SIG-M5 (cell line): ENCODE measurements at regions not wholly inside any gene's neighbourhood (a gene's known extent, or its start where the extent isn't known, plus 50 kb on each side); places are given as distances from the start of the nearest gene placed in this dataset.

Experiments used
- DNase-seq: peaks from one replicate; lab custom pipeline; 2025; lab: John Stamatoyannopoulos, UW

GRCh38 chr6:67362976-67363375 lies 1272.1 kb upstream of the ADGRB3 start:
- DNase-seq, result no peak

- no peak for DNase-seq
Observed at GRCh38 chr6:67361264-67361663, 1273.8 kb upstream of the ADGRB3 start.

DNA sequence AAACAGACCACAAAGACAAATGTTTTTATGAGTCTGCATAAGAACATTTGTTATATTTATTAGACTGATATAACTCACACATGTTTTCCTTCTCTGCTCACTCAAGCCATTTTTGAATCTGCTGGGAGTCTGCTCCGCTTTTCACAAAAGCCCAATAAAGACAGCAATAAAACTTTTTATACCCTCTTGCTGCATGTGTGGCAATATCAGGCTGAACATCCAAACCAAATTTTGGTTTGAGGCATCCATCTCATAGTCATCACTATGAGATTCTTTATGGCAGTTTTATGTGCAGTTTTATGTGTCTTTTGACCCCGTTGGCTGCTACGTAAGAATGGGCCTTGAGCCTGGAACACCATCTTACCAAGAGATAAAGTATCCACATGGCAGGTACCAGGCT lies 1276.8 kb upstream of the ADGRB3 start:
- no peak for DNase-seq

- DNase-seq, result no peak
Observed at GRCh38 chr6:67353861-67354260, 1281.2 kb upstream of the ADGRB3 start.

DNA sequence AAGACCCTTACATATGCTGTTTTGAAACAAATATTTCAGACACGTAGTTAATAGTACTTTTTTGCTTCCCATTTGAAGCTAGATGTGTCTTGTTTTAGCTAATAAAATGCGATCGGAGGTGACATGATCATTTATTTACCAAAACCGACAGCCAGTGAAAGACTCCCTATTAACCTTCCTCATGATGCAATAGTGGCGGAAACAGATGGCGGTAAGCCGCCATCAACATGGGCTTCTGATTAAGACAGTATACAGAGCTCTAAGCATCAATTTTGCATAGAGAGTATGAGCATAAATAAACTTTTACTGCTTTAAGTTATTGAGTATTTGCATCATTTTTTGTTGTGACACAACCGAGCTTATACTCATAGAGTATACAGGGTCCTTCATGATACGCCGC lies 1282.4 kb upstream of the ADGRB3 start:
- no peak for DNase-seq

GRCh38 chr6:67350729-67351128 lies 1284.4 kb upstream of the ADGRB3 start:
- DNase-seq, result no peak

- DNase-seq, result no peak
Observed at GRCh38 chr6:67345946-67346345, 1289.1 kb upstream of the ADGRB3 start.

- no peak for DNase-seq
Observed at GRCh38 chr6:67336014-67336413, 1299.1 kb upstream of the ADGRB3 start.

GRCh38 chr6:67331304-67331703 lies 1303.8 kb upstream of the ADGRB3 start:
- DNase-seq, result no peak

DNA sequence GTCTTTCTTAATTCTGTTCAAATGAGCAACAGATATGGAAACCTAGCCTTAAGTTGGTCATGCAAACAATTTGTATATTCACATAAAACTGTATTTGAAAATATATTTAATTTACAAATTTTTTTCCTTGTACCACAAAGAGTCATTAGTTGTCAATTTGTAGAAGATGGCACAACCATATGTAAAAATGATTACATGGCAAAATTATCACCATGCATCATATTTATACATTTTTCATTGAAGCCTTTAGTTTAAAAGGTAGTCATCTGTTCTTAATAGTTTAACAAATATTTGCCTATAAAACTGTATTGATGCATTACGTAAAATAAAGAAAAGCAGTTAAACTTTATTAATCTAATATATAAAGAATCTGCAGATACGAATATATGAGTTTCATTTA lies 1306.8 kb upstream of the ADGRB3 start:
- no peak for DNase-seq

GRCh38 chr6:67300430-67301040 lies 1334.5 kb upstream of the ADGRB3 start:
- DNase-seq, result no peak

DNA sequence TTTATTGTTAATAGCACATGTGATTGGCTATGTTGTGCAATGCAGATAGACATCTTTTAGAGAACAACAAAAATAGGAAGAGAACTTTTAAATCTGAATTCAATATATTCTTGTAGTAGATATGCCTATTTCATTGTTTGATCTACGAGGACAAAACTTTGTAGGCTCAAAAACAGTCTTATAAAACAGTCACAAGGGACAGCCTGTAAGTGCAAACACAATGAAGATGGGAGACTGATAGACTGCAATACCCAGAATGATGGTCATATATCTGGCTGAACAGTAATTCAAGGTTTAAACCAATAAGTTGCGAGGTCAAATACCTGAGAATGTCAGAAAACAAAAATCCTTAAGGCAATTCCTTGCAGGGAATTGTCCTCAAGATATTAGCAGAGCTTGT lies 1342.9 kb upstream of the ADGRB3 start:
- no peak for DNase-seq

DNA sequence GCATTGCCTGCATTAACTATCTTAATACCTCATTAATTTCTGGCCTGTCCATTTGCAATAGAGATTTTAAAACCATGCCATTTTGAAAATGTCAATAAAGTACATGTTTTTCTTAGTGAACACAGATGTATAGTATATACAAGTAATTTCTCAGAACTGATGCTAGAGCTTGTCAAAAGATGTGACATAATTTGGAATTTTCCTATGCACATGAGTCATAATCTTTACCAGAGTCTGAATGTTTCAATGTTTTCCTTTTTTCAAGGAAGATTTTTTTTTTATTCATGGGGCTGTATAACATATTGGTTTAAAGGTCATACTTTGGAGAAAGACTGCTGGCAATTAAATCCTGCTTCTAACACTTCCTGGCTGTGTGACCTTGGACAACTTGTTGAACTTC lies 1347.5 kb upstream of the ADGRB3 start:
- DNase-seq, result no peak

GRCh38 chr6:67285770-67286495 lies 1349.1 kb upstream of the ADGRB3 start:
- no peak for DNase-seq

- DNase-seq, result no peak
Observed at GRCh38 chr6:67277312-67277711, 1357.8 kb upstream of the ADGRB3 start.

GRCh38 chr6:67265996-67266921 lies 1368.8 kb upstream of the ADGRB3 start:
- no peak for DNase-seq

DNA sequence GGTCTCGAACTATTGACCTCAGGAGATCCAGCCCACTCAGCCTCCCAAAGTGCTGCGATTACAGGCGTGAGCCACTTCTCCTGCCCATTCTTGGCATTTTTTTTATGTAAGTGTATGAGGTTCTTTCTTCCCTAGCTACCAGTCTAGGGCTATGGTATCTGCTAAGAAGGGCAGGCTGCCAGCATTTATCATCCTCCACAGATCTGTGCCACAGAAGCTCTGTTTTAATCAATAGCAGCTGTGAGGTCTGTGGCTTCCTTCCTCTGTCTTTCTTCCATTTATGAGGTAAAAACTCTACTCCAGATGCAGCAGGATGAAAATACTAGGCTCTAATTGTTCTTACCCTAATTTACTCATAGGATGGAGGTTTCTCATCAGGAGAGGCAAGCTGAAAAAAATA lies 1382.4 kb upstream of the ADGRB3 start:
- DNase-seq, result no peak

GRCh38 chr6:67248077-67248476 lies 1387.0 kb upstream of the ADGRB3 start:
- no peak for DNase-seq

DNA sequence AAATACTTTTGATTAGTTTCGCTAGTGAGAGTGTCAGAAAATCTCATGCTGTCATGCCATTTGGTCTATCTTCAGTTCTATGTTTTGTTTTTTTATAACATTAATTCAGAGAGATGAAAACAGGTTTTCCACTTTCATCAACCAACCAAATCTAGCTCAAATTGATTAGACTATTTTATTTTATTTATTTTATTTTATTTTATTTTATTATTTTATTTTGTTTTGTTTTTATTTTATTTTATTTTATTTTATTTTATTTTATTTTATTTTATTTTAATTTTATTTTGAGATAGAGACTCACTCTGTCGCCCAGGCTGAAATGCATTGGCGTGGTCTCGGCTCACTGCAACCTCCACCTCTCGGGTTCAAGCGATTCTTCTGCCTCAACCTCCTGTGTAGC lies 1391.0 kb upstream of the ADGRB3 start:
- no peak for DNase-seq

DNA sequence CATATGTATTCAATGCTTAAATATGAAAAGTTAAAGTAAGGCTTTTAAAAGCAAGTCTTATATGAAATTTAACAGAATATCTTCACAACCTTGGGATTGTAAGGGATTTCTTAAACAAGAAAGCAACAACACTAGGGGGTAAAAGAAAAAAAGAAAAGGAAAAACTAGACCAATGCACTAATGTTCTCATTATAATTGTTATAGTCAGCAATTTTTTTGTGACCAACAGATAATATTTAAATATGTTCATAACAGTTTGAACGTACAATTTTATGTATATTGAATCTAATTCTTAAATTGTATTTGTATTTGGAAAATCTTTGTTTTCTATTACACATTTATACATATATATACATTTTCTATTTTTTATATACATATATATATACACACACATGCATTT lies 1397.8 kb upstream of the ADGRB3 start:
- no peak for DNase-seq

DNA sequence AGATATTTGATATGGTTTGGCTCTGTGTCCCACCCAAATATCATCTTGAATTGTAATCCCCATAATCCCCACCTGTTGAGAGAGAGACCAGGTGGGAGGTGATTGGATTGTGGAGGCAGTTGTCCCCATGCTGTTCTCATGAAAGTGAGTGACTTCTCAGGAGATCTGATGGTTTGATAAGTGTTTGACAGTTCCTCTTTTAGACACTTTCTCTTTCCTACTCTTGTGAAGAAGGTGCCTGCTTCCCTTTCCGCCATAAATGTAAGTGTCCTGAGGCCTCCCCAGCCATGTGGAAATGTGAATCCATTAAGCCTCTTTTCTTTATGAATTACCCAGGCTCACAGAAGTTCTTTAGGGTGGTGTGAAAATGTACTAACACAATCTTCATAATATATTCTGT lies 1404.0 kb upstream of the ADGRB3 start:
- DNase-seq, result no peak

- no peak for DNase-seq
Observed at GRCh38 chr6:67224989-67225388, 1410.1 kb upstream of the ADGRB3 start.

DNA sequence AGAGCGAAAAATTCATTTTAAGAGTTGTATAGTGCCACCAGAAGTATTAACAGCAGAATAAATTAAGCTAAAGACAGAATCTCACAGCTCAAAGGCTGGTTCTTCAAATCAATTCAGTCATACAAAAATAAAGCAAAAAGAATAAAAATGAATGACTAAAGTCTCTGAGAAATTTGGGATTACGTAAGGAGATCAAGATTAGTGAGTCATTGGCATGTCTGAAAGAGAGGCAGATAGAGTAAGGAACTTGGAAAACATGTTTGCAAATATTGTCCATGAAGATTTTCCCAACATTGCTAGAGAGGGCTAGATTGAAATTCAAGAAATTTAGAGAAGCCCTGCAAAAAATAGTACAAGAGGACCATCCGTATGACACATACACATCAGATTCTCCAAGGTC lies 1413.9 kb upstream of the ADGRB3 start:
- DNase-seq, result no peak
